ENCODE measurements at regions not wholly inside any gene's neighbourhood (a gene's known extent, or its start where the extent isn't known, plus 50 kb on each side); places are given as distances from the start of the nearest gene placed in this dataset.

DNA sequence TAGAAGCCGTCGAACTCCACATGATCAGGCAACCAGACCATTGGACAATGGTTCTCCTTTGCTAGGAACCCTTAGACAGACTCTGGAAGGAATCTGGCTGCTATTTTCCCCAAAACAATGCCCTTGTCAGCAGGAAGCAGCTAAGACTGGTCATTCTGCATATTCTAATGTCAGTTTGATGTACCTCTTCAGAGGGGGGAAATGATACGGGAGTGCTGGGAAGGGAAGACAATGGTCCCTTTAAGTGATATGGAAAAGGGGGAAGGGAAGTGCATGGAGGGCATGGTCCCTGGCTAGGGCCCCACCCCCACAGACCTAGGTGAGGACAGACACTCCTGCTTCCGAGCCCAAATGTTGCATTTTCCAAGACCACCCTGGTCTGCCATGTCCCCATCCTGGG is 389.0 kb upstream of the SLITRK6 start:
- TF ChIP-seq, protein P1, sequence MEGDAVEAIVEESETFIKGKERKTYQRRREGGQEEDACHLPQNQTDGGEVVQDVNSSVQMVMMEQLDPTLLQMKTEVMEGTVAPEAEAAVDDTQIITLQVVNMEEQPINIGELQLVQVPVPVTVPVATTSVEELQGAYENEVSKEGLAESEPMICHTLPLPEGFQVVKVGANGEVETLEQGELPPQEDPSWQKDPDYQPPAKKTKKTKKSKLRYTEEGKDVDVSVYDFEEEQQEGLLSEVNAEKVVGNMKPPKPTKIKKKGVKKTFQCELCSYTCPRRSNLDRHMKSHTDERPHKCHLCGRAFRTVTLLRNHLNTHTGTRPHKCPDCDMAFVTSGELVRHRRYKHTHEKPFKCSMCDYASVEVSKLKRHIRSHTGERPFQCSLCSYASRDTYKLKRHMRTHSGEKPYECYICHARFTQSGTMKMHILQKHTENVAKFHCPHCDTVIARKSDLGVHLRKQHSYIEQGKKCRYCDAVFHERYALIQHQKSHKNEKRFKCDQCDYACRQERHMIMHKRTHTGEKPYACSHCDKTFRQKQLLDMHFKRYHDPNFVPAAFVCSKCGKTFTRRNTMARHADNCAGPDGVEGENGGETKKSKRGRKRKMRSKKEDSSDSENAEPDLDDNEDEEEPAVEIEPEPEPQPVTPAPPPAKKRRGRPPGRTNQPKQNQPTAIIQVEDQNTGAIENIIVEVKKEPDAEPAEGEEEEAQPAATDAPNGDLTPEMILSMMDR (conservative IDR thresholded peaks at IDR 0.05; ENCODE audit: low read depth, low read length) = no peak
- TF ChIP-seq SMC3 (IDR thresholded peaks at IDR 0.05; ENCODE audit: low read depth, low read length) (no peak), RAD21 (IDR thresholded peaks at IDR 0.05; ENCODE audit: low read length) (no peak), BHLHE40 (IDR thresholded peaks at IDR 0.05; ENCODE audit: low read depth, low read length) (no peak), MXI1 (IDR thresholded peaks at IDR 0.05; ENCODE audit: borderline replicate concordance, low read depth, low read length) (no peak), POLR2A (IDR thresholded peaks at IDR 0.05; ENCODE audit: low read depth, low read length) (no peak), CEBPB (IDR thresholded peaks at IDR 0.05; ENCODE audit: low read depth, low read length) (no peak), RFX5 (IDR thresholded peaks at IDR 0.05; ENCODE audit: low read depth, low read length) (no peak), NFE2L2 (IDR thresholded peaks at IDR 0.05; ENCODE audit: low read depth, low read length) (no peak), RCOR1 (IDR thresholded peaks at IDR 0.05; ENCODE audit: insufficient replicate concordance, low read length) (no peak), MAZ (IDR thresholded peaks at IDR 0.05; ENCODE audit: borderline replicate concordance, low read depth, low read length) (no peak)
- TF ChIP-seq, protein P2, sequence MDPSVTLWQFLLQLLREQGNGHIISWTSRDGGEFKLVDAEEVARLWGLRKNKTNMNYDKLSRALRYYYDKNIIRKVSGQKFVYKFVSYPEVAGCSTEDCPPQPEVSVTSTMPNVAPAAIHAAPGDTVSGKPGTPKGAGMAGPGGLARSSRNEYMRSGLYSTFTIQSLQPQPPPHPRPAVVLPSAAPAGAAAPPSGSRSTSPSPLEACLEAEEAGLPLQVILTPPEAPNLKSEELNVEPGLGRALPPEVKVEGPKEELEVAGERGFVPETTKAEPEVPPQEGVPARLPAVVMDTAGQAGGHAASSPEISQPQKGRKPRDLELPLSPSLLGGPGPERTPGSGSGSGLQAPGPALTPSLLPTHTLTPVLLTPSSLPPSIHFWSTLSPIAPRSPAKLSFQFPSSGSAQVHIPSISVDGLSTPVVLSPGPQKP (IDR thresholded peaks at IDR 0.05; ENCODE audit: borderline replicate concordance, low read depth, low read length) = no peak
- TF ChIP-seq, protein P3, sequence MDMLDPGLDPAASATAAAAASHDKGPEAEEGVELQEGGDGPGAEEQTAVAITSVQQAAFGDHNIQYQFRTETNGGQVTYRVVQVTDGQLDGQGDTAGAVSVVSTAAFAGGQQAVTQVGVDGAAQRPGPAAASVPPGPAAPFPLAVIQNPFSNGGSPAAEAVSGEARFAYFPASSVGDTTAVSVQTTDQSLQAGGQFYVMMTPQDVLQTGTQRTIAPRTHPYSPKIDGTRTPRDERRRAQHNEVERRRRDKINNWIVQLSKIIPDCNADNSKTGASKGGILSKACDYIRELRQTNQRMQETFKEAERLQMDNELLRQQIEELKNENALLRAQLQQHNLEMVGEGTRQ (IDR thresholded peaks at IDR 0.05; ENCODE audit: low read depth, low read length) = no peak

Measured in IMR-90 (cell line).